ENCODE measurements at regions not wholly inside any gene's neighbourhood (a gene's known extent, or its start where the extent isn't known, plus 50 kb on each side); places are given as distances from the start of the nearest gene placed in this dataset.

DNA sequence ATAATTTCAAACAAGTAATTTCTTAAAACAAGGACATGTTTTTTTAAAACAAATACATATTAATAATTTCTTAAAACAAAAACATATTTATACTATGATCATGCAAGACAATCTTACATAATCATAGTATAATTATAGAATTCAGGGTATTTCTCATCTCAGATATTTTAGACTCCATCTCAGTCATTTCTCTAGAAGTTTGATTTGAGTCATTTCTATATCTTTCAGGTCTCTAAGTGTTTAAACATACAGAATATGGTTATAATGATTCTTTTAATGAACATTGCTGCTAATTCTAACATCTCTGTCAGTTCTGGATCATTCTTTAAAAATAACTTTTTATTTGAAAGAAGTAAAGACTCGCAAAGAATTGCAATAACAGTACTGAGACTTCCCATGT, 154.2 kb upstream of the KYNU start:
- ATAC-seq: no peak
- Histone ChIP-seq H3K36me3 (no peaks in the 10 kb centered on the region), H3K9me3 (peaks cover 0 to 8% (median 0%) of the 10 kb centered on the region in 3 donors), H3K4me1 (no peaks in the 10 kb centered on the region), H3K27me3 (no peaks in the 10 kb centered on the region), H3K4me3 (no peak overlapping the region), H3K27ac (no peak overlapping the region)
- WGBS, 2 donors (ENCODE audit: low coverage in 1 of 2): 81 to 85% methylated on average over 1 of the region's 1 CpG
- TF ChIP-seq POLR2A (IDR thresholded peaks at IDR 0.05) (no peak), EP300 (IDR thresholded peaks at IDR 0.05) (no peak), POLR2AphosphoS5 (IDR thresholded peaks at IDR 0.05) (no peak), CTCF (IDR thresholded peaks at IDR 0.05) (no peak)

DNA sequence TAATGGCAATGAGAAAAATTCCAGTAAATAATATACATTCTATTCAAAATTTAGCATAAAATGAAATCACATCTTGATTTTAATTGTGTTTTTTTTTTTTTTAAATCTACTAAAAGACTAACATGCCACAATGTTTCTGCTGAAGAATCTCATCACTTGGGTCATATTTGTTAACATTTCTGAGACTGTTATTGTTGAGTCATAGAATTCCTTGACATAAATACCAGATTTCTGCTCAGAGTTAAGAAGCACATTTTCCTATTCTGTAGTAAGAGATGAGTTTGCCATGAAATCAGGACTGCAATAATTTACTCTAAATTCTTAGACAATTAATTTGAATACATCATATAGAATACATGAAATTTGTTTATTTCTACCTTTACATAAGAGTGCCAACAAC, 154.9 kb upstream of the KYNU start:
- no peak overlapping the region for H3K4me3 ChIP-seq
- H3K27me3 ChIP-seq: no peaks in the 10 kb centered on the region
- H3K27ac ChIP-seq: no peak overlapping the region
- TF ChIP-seq CTCF (IDR thresholded peaks at IDR 0.05): no peak
- H3K9me3 ChIP-seq: peaks cover 0 to 1% (median 0%) of the 10 kb centered on the region in 3 donors
- no peak for ATAC-seq
- no peaks in the 10 kb centered on the region for H3K4me1 ChIP-seq
- H3K36me3 ChIP-seq: no peaks in the 10 kb centered on the region

GRCh38 chr2:142722086-142722485, 155.4 kb upstream of the KYNU start:
- Histone ChIP-seq H3K27ac (no peak overlapping the region), H3K4me3 (no peak overlapping the region), H3K36me3 (no peaks in the 10 kb centered on the region), H3K27me3 (no peaks in the 10 kb centered on the region), H3K4me1 (no peaks in the 10 kb centered on the region), H3K9me3 (no peaks in the 10 kb centered on the region)
- 88 to 92% methylated on average over 1 of the region's 1 CpG for WGBS, 2 donors (ENCODE audit: low coverage in 1 of 2)
- no peak for TF ChIP-seq POLR2AphosphoS5 (IDR thresholded peaks at IDR 0.05)
- no peak for TF ChIP-seq POLR2A (IDR thresholded peaks at IDR 0.05)
- TF ChIP-seq EP300 (IDR thresholded peaks at IDR 0.05): no peak
- no peak for TF ChIP-seq CTCF (IDR thresholded peaks at IDR 0.05)
- no peak for ATAC-seq

DNA sequence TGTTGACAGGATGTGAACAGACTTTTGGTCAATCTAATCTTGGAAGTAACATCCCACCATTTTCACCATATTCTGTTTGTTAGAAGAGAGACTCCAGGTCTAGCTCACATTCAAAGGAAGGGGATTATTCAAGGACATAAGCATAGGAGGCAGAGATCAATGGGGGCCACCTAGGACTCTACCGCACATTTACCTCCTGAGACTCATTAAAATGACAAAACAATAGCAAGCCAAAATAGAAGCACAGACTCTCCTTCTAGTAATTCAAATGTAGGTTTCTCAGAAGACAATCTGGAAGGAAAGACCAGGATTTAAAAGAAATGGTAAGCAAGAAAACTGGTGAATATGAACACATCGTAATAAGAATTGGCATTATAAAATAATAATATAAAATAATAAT, 156.4 kb upstream of the KYNU start:
- no peak for ATAC-seq
- TF ChIP-seq POLR2AphosphoS5 (IDR thresholded peaks at IDR 0.05) (no peak), CTCF (IDR thresholded peaks at IDR 0.05) (no peak), POLR2A (IDR thresholded peaks at IDR 0.05) (no peak), EP300 (IDR thresholded peaks at IDR 0.05) (no peak)
- Histone ChIP-seq H3K27ac (no peak overlapping the region), H3K36me3 (no peaks in the 10 kb centered on the region), H3K27me3 (no peaks in the 10 kb centered on the region), H3K4me3 (no peak overlapping the region), H3K9me3 (no peaks in the 10 kb centered on the region), H3K4me1 (no peaks in the 10 kb centered on the region)
- 83% methylated on average over 2 of the region's 2 CpGs; no CpG with 5 or more reads in 1 of the 2 donors for WGBS, 2 donors (ENCODE audit: low coverage in 1 of 2)

GRCh38 chr2:142718576-142719155, 158.8 kb upstream of the KYNU start:
- H3K4me1 ChIP-seq: no peaks in the 10 kb centered on the region
- H3K27ac ChIP-seq: no peak overlapping the region
- no peaks in the 10 kb centered on the region for H3K9me3 ChIP-seq
- H3K27me3 ChIP-seq: no peaks in the 10 kb centered on the region
- no peak overlapping the region for H3K4me3 ChIP-seq
- no peak for TF ChIP-seq POLR2AphosphoS5 (IDR thresholded peaks at IDR 0.05)
- TF ChIP-seq POLR2A (IDR thresholded peaks at IDR 0.05): no peak
- no peak for TF ChIP-seq EP300 (IDR thresholded peaks at IDR 0.05)
- no peak for TF ChIP-seq CTCF (IDR thresholded peaks at IDR 0.05)
- no peak for ATAC-seq
- no peaks in the 10 kb centered on the region for H3K36me3 ChIP-seq
- WGBS, 2 donors (ENCODE audit: low coverage in 1 of 2): 80 to 97% methylated on average over 4 to 7 of the region's 7 CpGs
